ENCODE measurements at regions not wholly inside any gene's neighbourhood (a gene's known extent, or its start where the extent isn't known, plus 50 kb on each side); places are given as distances from the start of the nearest gene placed in this dataset.

GRCh38 chr4:147354237-147354636, 126.7 kb upstream of the EDNRA start:
- DNase-seq (ENCODE audit: low read depth) = no peak
- TF ChIP-seq CTCF (IDR thresholded peaks at IDR 0.05; ENCODE audit: insufficient read depth, low read depth, low read length, missing control alignments) = no peak
- H3K4me3 ChIP-seq (ENCODE audit: low read depth, low read length) = no peak overlapping the region

DNA sequence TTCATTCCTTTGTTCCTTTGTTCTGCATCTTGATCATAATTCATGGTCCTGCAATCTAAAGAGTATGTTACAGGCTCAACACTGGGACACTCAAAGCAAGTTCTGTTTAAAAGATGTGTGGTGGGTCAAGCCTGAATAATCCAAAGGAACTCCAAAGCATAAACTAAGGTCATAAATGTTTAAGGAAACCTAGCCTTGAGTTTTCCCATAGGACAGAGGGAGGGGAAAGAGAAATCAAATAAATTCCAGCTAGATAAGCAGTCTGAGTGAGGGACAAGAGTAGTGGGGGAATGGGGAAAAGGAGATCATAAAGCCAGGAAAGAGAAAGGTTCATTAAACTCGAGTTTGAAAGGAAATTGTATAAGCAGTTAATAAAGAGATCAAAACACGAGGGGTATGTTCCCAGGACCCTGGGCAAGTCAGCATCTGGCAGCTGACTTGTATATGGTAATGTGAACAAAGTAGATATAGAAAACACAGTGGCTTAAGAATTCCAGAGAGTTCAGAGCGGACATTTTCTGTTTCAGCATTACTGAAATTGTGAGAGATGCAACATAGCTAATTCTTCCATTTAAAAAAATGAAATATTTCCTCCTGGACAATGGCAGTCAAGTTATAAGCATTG, 125.8 kb upstream of the EDNRA start:
- no peak overlapping the region for H3K4me3 ChIP-seq (ENCODE audit: low read depth, low read length)
- DNase-seq (ENCODE audit: low read depth) = no peak
- TF ChIP-seq CTCF (IDR thresholded peaks at IDR 0.05; ENCODE audit: insufficient read depth, low read depth, low read length, missing control alignments) = no peak

- TF ChIP-seq CTCF (IDR thresholded peaks at IDR 0.05; ENCODE audit: insufficient read depth, low read depth, low read length, missing control alignments) = no peak
- H3K4me3 ChIP-seq (ENCODE audit: low read depth, low read length) = no peak overlapping the region
- DNase-seq (ENCODE audit: low read depth) = no peak
Measured at GRCh38 chr4:147355847-147356246, 125.0 kb upstream of the EDNRA start.

GRCh38 chr4:147360301-147360700, 120.6 kb upstream of the EDNRA start:
- DNase-seq (ENCODE audit: low read depth) = no peak
- no peak for TF ChIP-seq CTCF (IDR thresholded peaks at IDR 0.05; ENCODE audit: insufficient read depth, low read depth, low read length, missing control alignments)
- H3K4me3 ChIP-seq (ENCODE audit: low read depth, low read length) = no peak overlapping the region

- DNase-seq (ENCODE audit: low read depth) = no peak
Measured at GRCh38 chr4:147361726-147362125, 119.2 kb upstream of the EDNRA start.

GRCh38 chr4:147362938-147363337, 118.0 kb upstream of the EDNRA start:
- H3K4me3 ChIP-seq (ENCODE audit: low read depth, low read length) = no peak overlapping the region
- TF ChIP-seq CTCF (IDR thresholded peaks at IDR 0.05; ENCODE audit: insufficient read depth, low read depth, low read length, missing control alignments) = no peak
- no peak for DNase-seq (ENCODE audit: low read depth)

More at GRCh38 chr4:147361726-147362125, 119.2 kb upstream of the EDNRA start:
- H3K4me3 ChIP-seq (ENCODE audit: low read depth, low read length) = no peak overlapping the region
- TF ChIP-seq CTCF (IDR thresholded peaks at IDR 0.05; ENCODE audit: insufficient read depth, low read depth, low read length, missing control alignments) = no peak

DNA sequence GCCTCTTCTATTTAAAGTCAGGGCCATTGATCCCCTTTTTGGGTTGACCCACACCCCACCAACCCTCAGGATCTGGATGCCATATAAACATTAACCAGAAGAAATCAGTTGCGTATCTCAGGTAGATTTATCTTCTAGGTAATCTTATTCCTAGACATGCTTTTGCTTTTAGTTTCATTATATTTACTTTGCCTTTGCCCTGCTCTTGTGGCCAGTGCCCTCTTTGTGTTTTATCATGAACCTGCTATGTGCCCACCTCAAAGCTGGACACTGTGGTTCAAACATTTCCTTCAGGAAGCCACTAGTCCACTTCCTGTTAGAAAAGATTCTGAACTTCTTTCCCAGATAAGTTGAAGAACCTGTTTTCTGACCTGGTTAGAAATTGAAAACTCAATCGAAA, 117.4 kb upstream of the EDNRA start:
- H3K4me3 ChIP-seq (ENCODE audit: low read depth, low read length) = no peak overlapping the region
- TF ChIP-seq CTCF (IDR thresholded peaks at IDR 0.05; ENCODE audit: insufficient read depth, low read depth, low read length, missing control alignments) = no peak
- no peak for DNase-seq (ENCODE audit: low read depth)
